Stimulated activated CD8-positive, alpha-beta memory T cell treated with anti-CD3 and anti-CD28 coated beads, Interleukin-12 subunit alpha, Interleukin-12 subunit beta, amount 100 ng/mL, for 24 hours (primary cell): ENCODE measurements at regions not wholly inside any gene's neighbourhood (a gene's known extent, or its start where the extent isn't known, plus 50 kb on each side); places are given as distances from the start of the nearest gene placed in this dataset.
A peak's percentile ranks its signal among the peaks of the same experiment; 100 is the strongest.

Source experiments
- DNase-seq: peaks from one replicate; pipeline ENCODE4 v3.0.0-alpha.2; 2020; ENCODE audit errors: extremely low read depth

DNA sequence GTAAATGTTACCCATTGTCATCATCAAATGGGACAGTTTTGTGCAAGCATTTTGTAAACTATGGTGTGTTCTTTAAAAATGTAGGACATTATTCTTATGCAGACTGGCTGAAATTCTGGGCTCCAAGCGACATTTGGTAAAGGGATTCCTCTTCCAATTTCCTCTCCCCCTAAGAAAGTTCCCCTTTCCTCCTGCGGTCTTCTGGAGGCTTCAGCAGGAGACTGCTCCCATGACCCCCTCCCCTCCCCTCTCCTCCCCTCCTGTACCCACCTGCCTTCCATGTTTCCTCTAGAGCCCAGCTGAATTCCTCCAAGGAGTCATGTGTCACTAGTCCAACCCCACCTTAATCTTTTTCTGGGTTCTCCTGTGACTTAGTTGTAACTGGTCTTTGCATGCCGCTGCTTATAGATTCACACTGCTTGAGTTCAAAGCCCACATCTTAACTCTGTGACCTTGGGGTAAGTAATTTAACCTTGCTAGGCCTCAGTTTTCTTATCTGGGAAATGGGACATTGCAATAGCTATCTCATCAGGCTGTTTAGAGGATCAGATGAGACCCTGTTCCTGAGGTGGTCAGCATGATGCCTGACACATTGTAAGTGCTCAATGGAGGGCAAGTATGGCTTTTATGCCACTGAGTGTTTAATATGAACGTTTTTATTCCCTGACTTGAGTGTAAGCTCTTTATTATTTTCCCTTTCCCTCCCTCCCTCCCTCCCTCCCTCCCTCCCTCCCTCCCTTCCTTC lies 69.9 kb upstream of the WDR26 start:
- no peak for DNase-seq

DNA sequence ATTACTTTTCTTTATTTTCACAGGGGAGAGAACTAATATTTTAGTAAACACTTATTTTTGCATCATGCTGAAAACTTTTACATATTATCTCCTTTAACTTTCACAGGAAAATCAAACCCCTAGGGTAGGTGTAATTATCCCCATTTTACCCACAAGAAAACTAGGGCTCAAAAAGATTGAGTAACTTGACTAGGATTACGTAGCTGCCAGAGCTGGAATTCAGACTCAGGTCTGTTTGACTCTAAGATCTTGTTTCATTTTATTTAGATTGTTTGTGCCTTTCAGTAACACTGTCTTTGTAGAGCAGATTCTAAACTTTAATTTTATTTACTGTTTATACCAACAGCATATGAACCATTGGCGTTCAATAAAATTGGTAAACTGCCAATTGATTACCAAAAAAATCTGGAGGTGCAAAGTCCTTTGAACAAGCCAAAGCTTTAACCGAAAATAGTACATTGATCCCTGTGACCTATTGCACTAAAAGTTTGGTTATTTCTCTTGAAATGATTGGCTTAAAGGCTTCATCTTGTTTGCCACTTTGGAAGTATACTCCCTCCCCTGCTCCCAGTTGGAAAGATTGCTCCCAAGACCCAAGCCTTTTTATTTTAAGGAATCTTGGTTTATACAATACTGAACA lies 71.0 kb upstream of the WDR26 start:
- no peak for DNase-seq

DNA sequence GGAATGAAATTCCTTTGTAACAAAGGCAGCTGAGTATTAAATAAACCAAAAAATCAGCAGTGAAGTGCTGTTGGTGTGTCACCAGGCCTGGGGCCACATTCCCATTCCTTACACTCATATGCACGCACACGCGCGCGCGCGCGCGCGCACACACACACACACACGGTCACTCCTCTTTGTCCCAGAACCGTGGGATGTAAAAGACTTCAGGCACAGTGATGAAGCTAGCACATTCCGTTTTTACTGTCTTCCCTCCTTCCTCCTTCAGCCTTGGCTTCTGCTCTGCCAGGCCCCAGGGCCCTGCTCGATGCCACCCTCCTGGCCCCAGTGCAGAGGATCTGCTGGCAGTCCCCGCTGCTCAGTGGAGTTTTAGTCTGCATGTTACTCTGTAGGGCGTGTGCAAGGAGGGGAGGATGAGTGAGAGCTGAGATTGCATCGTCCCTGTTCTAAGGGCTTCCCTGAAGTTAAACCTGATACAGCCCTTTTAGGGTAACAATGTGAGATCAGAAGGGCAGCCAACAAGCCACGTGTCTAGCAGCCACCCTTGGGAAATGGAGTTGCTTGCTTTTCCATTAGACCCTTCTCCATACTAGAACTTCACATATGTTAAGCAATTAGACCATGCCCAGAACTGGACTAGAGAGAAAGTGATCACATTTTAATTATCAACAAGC lies 71.7 kb upstream of the WDR26 start:
- DNase-seq: no peak

DNA sequence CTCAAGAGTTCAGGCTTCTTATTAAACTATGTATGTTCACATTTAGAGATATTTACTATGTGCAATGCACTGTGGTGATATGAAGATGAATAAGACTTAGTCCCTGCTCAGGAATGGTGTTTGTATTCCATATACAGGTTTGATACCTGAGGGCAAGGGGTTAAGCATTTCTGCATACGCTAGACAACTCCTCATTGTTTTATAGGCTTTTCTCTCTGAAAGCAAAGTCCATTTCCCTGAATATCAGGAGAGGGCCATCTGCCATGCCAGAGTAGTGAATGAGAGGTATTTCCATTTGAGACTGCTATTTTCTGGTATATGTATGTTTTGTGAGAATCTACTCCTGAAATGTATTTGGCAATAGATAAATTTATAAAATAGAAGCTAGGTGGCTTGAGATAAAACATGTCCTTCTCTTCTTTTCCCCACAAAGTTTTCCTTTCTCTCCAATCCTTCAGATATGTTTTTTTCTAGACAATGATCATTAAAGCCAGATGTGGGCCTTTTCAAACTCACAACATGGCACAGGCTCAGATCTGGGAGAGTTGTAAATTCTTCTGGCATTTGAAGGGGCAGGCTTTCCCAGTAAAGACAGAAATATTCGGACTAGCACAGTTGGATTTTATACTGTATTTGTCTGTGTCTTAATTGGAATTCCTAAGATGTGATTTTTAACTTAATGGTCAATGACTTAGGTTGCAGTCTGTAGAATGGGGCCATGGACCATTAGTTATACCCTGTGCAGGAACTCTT lies 73.3 kb upstream of the WDR26 start:
- DNase-seq: no peak

DNA sequence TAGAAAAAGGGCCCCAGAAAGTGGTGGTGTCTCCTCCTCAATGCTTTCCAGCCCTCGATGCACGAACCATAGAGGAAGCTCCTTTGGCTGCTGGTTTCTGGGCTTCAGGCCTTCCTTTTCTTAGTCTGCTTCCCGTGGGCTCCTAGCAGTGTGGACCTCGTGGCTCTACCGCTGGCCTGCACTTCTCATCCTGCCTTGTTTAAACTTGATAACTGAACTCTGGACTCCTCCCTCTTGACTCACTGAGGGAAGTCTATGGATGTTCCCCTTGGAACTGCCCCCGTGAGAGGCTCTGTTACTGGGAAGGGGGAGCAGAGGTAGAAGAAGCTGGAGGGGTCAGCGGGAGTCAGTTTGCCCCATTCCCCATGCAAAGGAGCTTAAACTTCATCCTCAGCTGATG lies 75.3 kb upstream of the WDR26 start:
- no peak for DNase-seq

DNA sequence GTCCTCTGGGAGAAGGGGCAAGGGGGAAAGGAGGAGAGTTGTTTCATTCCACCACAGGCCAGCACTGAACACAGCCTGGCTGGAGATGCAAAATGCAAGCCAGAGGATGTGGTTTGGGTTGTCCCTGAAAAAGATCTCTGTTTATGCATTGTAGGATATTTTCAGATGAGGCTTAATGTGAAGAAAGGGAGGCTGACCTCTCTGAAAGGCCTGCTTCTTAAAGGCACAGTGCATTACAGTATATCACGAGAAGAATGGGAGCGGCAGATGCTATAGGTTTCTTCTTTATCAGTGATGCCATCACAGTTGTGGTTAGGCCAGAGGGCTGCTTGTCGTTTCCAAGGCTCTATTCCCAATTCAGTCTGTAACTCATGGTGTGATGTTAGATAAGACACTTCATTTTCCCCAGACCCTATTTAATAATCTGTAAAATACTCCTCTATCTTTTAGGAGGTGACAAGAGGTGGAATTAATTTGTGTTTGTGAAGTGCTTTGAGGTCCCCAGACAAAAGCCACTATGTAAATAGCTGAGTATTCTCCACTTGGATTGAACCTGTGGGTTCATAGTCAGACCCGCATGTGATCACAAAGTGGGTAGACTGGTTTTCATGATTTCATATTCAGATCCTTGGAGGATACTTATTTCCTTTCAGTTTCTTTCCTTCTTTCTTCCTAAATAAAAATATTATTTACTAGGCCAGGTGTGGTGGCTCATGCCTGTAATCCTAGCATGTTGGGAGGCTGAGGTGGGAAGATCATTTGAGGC lies 76.5 kb upstream of the WDR26 start:
- no peak for DNase-seq

DNA sequence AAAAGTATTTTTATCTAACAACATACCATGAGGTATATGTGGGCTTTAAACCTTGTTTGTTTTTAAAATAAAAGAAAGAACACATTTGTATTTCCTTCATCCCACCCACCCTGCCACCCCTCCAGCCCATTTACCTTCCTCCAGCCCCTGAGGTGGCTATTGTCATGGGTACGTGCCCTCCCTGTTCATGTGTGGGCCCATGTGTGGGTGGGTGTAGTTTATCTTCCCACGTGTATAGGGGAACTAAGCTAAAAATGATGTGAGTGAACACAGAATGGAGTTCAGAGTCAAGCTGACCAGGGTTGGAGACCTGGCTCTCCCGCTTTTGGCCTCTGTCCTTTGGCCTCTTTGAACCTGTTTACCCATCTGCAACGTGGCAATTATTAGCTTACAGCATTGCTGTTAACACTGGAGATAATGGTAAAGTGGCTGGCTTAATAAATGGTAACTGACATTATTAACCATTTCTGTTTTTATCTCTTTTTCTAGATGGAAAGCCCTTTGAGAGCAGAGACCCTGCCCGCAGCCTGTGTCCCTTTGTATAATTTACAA lies 78.1 kb upstream of the WDR26 start:
- no peak for DNase-seq

DNA sequence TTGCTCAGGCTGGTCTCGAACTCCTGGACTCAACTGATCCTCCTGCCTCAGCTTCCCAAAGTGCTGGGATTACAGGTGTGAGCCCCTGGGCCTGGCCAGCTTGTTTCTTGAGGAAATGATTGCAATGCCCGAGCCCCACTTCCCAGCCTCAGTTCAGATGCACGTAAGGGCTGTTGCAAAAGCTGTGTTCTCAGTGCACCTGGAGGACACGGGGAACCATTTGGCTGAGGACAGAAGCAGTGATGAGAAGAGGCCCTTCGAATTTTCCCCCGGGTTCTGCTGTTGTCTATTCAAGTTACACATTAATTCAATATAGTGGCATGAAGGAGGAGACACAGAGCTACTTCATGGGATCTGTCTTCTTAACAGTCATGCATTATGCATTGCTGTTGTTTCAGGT lies 78.8 kb upstream of the WDR26 start:
- no peak for DNase-seq

DNA sequence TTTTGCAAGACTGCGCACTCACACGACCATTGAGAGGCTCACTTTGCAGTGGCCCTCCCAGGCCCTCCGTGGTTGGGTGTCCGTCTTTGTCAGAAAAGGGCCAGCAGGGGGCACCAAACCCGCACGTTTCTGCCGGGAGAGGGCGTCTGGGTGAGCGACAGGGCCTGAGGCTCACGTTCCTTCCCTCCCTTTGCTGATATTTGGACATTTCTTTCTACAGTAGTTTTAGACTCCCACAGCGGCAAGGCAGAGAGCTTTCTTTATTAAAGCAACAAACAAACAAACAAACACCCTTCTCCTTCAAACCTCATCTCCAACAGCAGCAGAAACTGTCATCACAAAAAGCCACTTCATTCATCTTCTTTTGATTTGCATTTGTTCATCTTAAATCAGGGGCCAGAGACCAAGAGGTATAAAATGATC lies 79.2 kb upstream of the WDR26 start:
- peak; percentile 60 for DNase-seq

DNA sequence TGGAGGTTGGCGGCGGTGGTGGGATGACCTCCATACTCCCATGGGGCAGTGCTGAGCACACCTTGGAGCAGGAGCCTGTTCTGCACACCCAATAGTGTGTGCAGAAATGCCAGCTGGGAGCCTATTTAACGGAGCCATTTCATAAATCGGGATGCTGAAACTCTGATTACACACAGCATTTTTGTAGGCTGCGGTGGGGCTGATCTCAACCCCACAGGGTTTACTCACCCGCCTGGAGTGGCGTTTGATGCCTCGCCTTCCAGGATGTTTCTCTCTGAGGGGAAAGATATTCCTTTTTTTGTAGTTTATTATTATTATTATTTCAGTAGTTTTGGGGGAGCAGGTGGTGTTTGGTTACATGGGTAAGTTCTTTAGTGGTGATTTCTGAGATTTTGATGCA lies 82.6 kb upstream of the WDR26 start:
- DNase-seq: no peak

DNA sequence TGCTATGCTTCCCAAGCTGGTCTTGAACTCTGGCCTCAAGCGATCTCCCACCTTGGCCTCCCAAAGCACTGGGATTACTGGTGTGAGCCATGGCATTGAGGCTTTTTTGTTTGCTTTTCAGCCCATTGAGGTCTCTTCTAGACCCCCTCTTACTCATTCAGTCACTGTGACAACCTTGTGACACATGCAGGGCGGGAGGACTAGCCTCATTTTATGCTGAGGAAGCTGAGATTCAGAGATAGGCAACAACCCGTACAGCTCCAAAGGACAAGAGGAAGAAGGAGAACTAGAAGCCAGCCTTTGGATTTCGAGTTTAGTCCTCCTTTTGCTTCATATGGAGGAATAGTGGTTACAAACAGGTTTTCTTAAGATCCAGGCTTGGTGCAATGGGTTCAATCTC lies 83.9 kb upstream of the WDR26 start:
- no peak for DNase-seq

DNA sequence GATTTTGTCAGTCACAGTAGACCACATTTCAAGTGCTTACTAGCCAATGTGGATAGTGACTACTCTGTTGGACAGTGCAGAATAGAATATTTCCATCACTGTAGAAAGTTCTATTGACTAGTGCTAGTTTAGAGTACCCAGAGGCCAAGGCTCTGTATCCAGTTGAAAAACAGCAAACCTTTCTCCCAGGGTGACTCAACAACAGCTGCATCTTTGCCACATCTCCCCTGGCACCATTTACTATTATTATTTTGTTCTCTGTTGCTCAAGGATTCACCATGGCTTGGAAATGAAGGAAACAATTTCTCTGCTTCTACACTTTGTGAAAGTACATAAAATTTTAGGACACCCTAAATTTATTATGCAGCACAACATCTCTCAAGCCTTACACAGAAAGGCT lies 85.3 kb upstream of the WDR26 start:
- DNase-seq: no peak

DNA sequence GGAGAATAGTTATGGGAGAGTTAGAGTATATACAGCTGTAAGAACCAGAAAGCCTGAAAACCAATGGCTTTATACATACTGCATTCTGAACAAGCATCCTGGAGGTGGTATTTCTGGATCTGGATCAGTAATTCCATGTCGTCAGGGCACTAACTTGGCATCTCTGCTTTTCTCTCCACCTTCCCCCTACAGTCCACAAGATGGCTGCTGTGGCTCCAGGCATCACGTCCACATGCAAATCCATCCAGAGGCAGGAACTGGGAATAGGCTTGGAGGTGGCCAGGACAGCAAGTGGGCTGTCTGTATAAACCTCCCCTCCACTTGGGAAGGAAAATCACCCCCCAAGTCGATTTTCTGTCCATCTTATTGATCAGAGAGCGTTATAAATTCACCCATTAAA lies 86.2 kb upstream of the WDR26 start:
- DNase-seq: no peak

DNA sequence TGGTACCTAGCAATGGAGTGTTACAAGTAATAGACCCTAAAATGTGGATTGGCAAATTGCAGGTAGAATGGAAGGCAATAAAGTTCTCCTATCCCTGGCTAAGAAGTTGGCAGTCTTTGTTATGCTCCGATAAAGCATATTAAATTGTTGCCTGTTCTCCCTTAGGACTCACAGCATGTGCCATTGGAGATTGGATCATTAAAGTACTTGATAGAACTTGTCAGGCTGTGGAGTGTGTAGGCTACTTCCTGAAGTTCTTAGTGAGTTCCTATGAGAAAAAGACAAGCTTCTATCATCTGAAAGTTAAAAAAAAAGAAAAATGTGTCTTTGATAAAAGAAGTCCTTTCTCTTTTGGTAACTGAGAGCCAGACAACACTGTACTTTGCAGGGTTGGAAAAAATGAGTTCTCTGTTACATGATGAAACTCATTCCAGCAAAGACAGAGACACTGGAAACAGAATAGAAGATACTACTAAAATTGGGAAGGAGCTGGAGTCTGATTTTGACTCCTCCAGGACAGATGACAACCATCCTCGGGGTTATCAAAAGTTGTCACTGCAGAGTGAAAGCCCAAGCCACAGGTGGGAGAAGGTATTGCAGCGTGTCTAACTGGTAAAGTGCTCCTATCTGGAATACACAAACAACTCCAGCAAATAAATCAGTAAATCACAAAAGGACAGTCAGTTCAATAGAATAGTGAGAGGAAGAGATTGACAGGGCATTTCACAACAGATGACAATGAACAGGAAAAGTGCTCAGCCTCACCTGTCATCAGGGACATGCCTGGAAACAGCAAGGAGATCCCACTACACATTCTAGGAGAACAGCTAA lies 87.5 kb upstream of the WDR26 start:
- DNase-seq: no peak

DNA sequence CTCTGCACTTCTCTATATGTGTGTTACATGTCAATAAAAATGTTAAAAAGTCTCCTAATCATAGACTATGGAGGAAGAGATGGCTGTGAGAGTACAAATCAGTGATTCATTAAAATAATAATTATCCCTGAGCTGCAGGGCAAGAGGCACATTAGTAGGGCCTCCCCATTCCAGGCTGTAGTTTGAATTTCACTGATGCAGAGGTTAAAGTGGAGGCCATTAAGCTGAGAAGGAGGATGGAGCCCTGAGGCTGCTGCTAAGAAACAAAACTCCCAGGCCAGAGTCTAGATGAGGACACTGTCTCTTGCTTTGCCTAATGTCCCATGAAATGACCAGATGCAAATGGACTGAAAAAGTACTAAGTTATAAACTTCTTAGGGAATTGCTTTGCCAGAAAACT lies 89.1 kb upstream of the WDR26 start:
- no peak for DNase-seq

DNA sequence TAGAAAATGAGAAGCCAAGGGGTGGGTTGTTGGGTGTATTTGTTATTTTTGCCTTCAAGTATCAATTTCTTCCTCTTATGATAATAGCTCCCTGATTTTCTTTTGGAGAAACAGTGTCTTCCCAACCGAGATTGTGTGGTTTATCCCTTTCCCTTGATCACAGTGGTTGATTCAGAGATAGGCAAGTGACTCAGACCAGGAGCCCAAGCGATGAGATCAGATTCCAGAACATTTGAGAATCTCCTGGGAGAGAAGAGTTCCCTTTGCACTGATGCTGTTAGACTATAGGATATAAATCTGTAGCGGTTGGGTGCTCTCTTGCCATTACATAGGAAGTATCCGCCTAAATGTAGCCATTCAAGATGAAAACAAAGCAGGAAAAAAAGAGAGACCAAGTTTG lies 90.1 kb upstream of the WDR26 start:
- DNase-seq: no peak

DNA sequence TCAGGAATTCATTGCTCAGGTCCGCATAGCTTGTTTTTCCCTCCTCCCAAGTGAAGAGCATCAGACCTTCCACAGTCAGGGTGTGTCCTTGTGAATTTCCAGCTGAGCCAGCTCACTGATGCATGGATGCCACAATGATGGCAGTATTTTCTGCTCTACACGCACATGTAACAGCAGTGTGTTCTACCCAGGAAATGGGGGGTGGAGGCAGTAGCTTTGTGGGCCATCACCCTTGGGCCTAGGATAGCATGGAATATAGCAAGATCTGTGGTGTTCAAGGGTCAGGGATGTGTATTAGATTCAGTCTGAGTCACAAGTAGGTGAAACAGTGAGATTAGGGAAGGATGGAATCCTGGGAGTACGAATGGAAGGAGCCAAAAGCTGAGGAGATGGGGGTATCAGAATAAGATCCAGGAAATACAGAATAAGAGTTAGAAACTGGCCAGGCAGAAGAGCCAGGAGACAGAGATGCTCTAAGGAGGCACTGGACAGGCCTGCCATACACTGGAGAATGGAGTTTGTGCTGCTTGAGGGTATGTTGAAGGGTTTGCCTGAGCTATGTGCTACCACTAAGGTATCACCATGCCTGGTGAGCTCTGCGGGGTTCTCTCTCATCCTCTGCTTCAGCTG lies 90.6 kb upstream of the CNIH3 start:
- no peak for DNase-seq

DNA sequence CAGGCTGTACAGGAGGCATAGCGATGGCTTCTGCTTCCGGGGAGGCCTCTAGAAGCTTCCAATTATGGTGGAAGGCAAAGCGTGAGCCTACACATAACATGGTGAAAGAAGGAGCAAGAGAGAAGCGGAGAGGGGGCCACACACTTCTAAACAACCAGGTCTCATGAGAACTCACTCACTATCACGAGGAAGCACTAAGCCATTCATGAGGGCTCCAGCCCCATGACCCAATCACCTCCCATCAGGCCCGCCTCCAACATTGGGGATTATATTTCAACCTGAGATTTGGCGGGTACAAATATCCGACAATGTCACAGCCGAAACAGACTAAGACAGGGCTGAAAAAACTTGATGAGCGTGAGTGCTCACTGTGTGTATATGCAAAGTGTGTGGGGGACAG lies 89.3 kb upstream of the CNIH3 start:
- DNase-seq: no peak

DNA sequence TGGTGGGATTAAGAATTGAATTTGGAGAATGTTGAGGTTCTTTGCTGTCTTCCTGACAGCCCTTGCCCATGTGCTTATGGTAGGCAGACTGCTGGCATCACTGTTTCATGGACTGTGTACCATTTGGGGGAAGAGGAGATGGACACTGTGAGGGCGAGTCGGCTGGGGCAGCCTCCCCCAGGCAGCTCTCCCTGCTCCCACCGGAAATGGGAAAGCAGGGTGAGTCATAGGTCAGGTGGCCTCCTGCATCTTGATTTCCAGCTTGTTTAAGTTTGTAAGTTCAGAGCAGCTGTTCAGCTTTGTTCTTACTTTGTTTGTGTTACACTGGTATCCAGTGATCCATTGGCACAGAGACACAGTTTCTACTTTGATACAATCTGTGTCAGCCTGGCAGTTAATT lies 87.2 kb upstream of the CNIH3 start:
- no peak for DNase-seq

DNA sequence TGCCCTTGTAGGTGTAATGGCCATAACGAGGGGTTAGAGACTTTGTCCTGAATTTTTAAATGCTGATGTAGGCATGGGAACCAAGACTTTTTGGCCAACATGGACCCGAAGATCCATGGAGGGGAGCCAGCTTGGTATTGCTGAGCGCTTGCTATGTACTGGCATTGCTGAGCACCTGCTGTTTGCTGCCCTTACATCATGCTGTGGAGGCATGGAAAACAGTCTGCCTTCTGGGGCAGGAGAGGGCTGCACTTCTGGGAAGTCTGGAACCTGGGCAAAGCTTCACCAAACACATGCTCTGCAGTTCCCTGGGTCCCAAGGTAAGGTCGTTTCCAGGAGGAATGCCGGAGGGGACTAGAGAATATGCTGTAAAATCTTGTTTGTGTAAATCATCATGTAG lies 86.3 kb upstream of the CNIH3 start:
- no peak for DNase-seq
